Natural killer cell (primary cell): ENCODE measurements at regions not wholly inside any gene's neighbourhood (a gene's known extent, or its start where the extent isn't known, plus 50 kb on each side); places are given as distances from the start of the nearest gene placed in this dataset.

ENCODE experiments used
- ATAC-seq, 3 donors: fragments of 150-1000 bp in 2 of 3; fragments of 200-7000 bp in 1 of 3; cut with Tn5 transposase; 1 replicate in 1 of 3; 2 replicates in 2 of 3; pipeline ENCODE4 v1.10.0; 2021; ENCODE audit warnings: mild to moderate bottlenecking in 2 of 3, moderate library complexity in 2 of 3
- DNase-seq, 2 donors: peaks; one replicate each; pipeline versions ENCODE4 v3.0.0 to v3.0.0-alpha.2; 2013 to 2021; ENCODE audit warnings: mixed read lengths in 1 of 2
- H3K27ac ChIP-seq: one replicate; pipeline ENCODE4 v1.5.1; 2013; ENCODE audit warnings: mild to moderate bottlenecking, low read length
- H3K27me3 ChIP-seq: one replicate; pipeline ENCODE4 v1.6.1; 2013; ENCODE audit warnings: low read length; ENCODE audit not compliant: control insufficient read depth, insufficient read depth
- H3K36me3 ChIP-seq: one replicate; pipeline ENCODE4 v1.6.1; 2013; ENCODE audit warnings: low read length; ENCODE audit not compliant: control insufficient read depth, insufficient read depth
- H3K4me1 ChIP-seq: one replicate; pipeline ENCODE4 v1.6.1; 2013; ENCODE audit warnings: low read length; ENCODE audit not compliant: control insufficient read depth, insufficient read depth
- H3K4me3 ChIP-seq: one replicate; pipeline ENCODE4 v1.5.1; 2013; ENCODE audit warnings: low read length
- H3K9me3 ChIP-seq: one replicate; pipeline ENCODE4 v1.6.1; 2013; ENCODE audit warnings: low read length; ENCODE audit not compliant: control insufficient read depth, insufficient read depth
- H3K27ac Mint-ChIP-seq, 2 donors: one replicate each; pipeline ENCODE4 v1.8.0; 2022; ENCODE audit warnings: mild to moderate bottlenecking in 2 of 2, mixed read lengths in 2 of 2, moderate library complexity in 1 of 2
- H3K27me3 Mint-ChIP-seq, 2 donors: one replicate each; pipeline ENCODE4 v1.8.0; 2022; ENCODE audit warnings: low read depth in 2 of 2, mixed read lengths in 2 of 2
- H3K36me3 Mint-ChIP-seq: one replicate; pipeline ENCODE4 v1.8.0; 2022; ENCODE audit warnings: mixed read lengths
- H3K4me1 Mint-ChIP-seq, 2 donors: one replicate each; pipeline ENCODE4 v1.8.0; 2022; ENCODE audit warnings: mixed read lengths in 2 of 2
- H3K4me3 Mint-ChIP-seq: one replicate; pipeline ENCODE4 v1.8.0; 2022; ENCODE audit warnings: mild to moderate bottlenecking, moderate library complexity, mixed read lengths
- H3K9me3 Mint-ChIP-seq, 2 donors: one replicate each; pipeline ENCODE4 v1.8.0; 2022; ENCODE audit warnings: mixed read lengths in 2 of 2
- CTCF ChIP-seq: fragments of 200-600 bp; IDR thresholded peaks from one replicate; pipeline ENCODE4 v1.8.0; 2022; ENCODE audit warnings: antibody characterized with exemption
- WGBS: methylation state at CpG from one replicate; pipeline ENCODE4 v1.1.7; 2013; ENCODE audit warnings: missing lambda C conversion rate; ENCODE audit not compliant: insufficient coverage; 5-methylcytosine and 5-hydroxymethylcytosine counted together
- intact Hi-C: fragments of 100-400 bp; cut with micrococcal nuclease; formaldehyde crosslinking; loops from one replicate; pipeline ENCODE4 v1.14.2; 2022

GRCh38 chr17:77382356-77382911, 241.7 kb downstream of the SEC14L1 start:
- WGBS, result 10% methylated on average over 13 of the region's 13 CpGs
- no peaks in the 10 kb centered on the region for H3K9me3 ChIP-seq
- Mint-ChIP-seq H3K4me3 (peak overlapping the region; percentile 63), H3K27me3 (no peaks in the 10 kb centered on the region), H3K4me1 (peaks cover 54 to 69% of the 10 kb centered on the region in 2 donors), H3K9me3 (no peaks in the 10 kb centered on the region), H3K27ac (peak overlapping the region; percentile 76 to 86), H3K36me3 (no peaks in the 10 kb centered on the region)
- intact Hi-C loops, result no loop called here
- DNase-seq (peak in 1 of 2 donors; percentile 73), ATAC-seq (peak; percentile 39 to 76 (median 67))
- peak overlapping the region; percentile 61 for H3K27ac ChIP-seq
- no peak for TF ChIP-seq CTCF
- H3K27me3 ChIP-seq, result no peaks in the 10 kb centered on the region
- H3K36me3 ChIP-seq, result peaks cover 9% of the 10 kb centered on the region
- no peak overlapping the region for H3K4me3 ChIP-seq
- H3K4me1 ChIP-seq, result peaks cover 95% of the 10 kb centered on the region

GRCh38 chr17:77382966-77383612, 242.3 kb downstream of the SEC14L1 start:
- 85% methylated on average over 8 of the region's 8 CpGs for whole genome bisulfite sequencing
- Mint-ChIP-seq H3K4me1 (peaks cover 51 to 66% of the 10 kb centered on the region in 2 donors), H3K27ac (peak overlapping the region; percentile 76 to 86), H3K36me3 (no peaks in the 10 kb centered on the region), H3K4me3 (peak overlapping the region; percentile 47), H3K9me3 (no peaks in the 10 kb centered on the region), H3K27me3 (no peaks in the 10 kb centered on the region)
- Histone ChIP-seq H3K4me1 (peaks cover 95% of the 10 kb centered on the region), H3K36me3 (peaks cover 9% of the 10 kb centered on the region), H3K9me3 (no peaks in the 10 kb centered on the region), H3K4me3 (no peak overlapping the region), H3K27me3 (no peaks in the 10 kb centered on the region), H3K27ac (peak overlapping the region; percentile 61)
- ATAC-seq, result no peak
- no peak for TF ChIP-seq CTCF
- no peak for DNase-seq
- intact Hi-C loops, result no loop called here

- Histone ChIP-seq H3K9me3 (no peaks in the 10 kb centered on the region), H3K27ac (no peak overlapping the region), H3K36me3 (peaks cover 5% of the 10 kb centered on the region), H3K4me3 (no peak overlapping the region), H3K4me1 (peaks cover 95% of the 10 kb centered on the region), H3K27me3 (no peaks in the 10 kb centered on the region)
- Mint-ChIP-seq H3K36me3 (no peaks in the 10 kb centered on the region), H3K9me3 (no peaks in the 10 kb centered on the region), H3K27ac (peak overlapping the region; percentile 36 to 86), H3K27me3 (no peaks in the 10 kb centered on the region), H3K4me1 (peaks cover 52 to 67% of the 10 kb centered on the region in 2 donors), H3K4me3 (peak overlapping the region; percentile 47)
- intact Hi-C loops, result no loop called here
- ATAC-seq (no peak), DNase-seq (no peak)
- 89% methylated on average over 29 of the region's 29 CpGs for WGBS
- TF ChIP-seq CTCF, result no peak
Observed at GRCh38 chr17:77383613-77384608, 243.1 kb downstream of the SEC14L1 start.
